HEK293 (cell line): ENCODE measurements at regions not wholly inside any gene's neighbourhood (a gene's known extent, or its start where the extent isn't known, plus 50 kb on each side); places are given as distances from the start of the nearest gene placed in this dataset.

ENCODE experiments used
- CTCF ChIP-seq: fragments of 450-650 bp; formaldehyde crosslinking; IDR thresholded peaks from 2 replicates; pipeline ENCODE4 v1.5.1; 2016; ENCODE audit warnings: missing biosample characterization, missing genetic modification characterization
- HIC1 ChIP-seq: fragments of 450-650 bp; formaldehyde crosslinking; IDR thresholded peaks from 2 replicates; pipeline ENCODE4 v1.5.1; 2016; ENCODE audit warnings: missing biosample characterization, missing genetic modification characterization
- REPIN1 ChIP-seq: fragments of 450-650 bp; formaldehyde crosslinking; IDR thresholded peaks from 2 replicates; pipeline ENCODE4 v1.5.1; 2017; ENCODE audit warnings: missing biosample characterization, missing genetic modification characterization, low read depth
- SALL2 ChIP-seq: fragments of 450-650 bp; formaldehyde crosslinking; IDR thresholded peaks from 2 replicates; pipeline ENCODE4 v1.5.0; 2017; ENCODE audit warnings: missing biosample characterization, mild to moderate bottlenecking, missing genetic modification characterization, borderline replicate concordance
- SP2 ChIP-seq: fragments of 450-650 bp; formaldehyde crosslinking; IDR thresholded peaks from 2 replicates; pipeline ENCODE4 v1.5.1; 2016; ENCODE audit warnings: missing biosample characterization, missing genetic modification characterization
- TCF7L2 ChIP-seq: IDR thresholded peaks from 2 replicates; pipeline ENCODE4 v1.6.1; 2011; ENCODE audit warnings: low read depth, mild to moderate bottlenecking, inconsistent platforms, low read length, moderate library complexity, borderline replicate concordance
- ZFP41 ChIP-seq: fragments of 450-650 bp; formaldehyde crosslinking; IDR thresholded peaks from 2 replicates; pipeline ENCODE4 v1.5.1; 2016; ENCODE audit warnings: missing biosample characterization, missing genetic modification characterization, borderline replicate concordance
- ZNF302 ChIP-seq: fragments of 450-650 bp; formaldehyde crosslinking; IDR thresholded peaks from 2 replicates; pipeline ENCODE4 v1.5.1; 2016; ENCODE audit warnings: missing biosample characterization, missing genetic modification characterization, low read depth
- ZNF324 ChIP-seq: fragments of 450-650 bp; formaldehyde crosslinking; IDR thresholded peaks from 2 replicates; pipeline ENCODE4 v1.5.1; 2016; ENCODE audit warnings: missing biosample characterization, missing genetic modification characterization
- ZNF394 ChIP-seq: fragments of 450-650 bp; formaldehyde crosslinking; IDR thresholded peaks from 2 replicates; pipeline ENCODE4 v1.5.1; 2016; ENCODE audit warnings: missing biosample characterization, missing genetic modification characterization, mild to moderate bottlenecking, moderate library complexity, borderline replicate concordance
- ZNF518A ChIP-seq: fragments of 450-650 bp; formaldehyde crosslinking; conservative IDR thresholded peaks from 2 replicates; pipeline ENCODE4 v1.5.1; 2016; ENCODE audit warnings: low read depth, missing biosample characterization, missing genetic modification characterization
- ZNF549 ChIP-seq: fragments of 450-650 bp; IDR thresholded peaks from 2 replicates; pipeline ENCODE4 v1.5.1; 2018; ENCODE audit warnings: missing biosample characterization, missing genetic modification characterization, mild to moderate bottlenecking, inconsistent platforms, moderate library complexity
- ZNF654 ChIP-seq: fragments of 450-650 bp; formaldehyde crosslinking; IDR thresholded peaks from 2 replicates; pipeline ENCODE4 v1.5.1; 2016; ENCODE audit warnings: low read depth, missing biosample characterization, missing genetic modification characterization

- TF ChIP-seq REPIN1 (tag by site-specific recombination) (no peak), ZNF324 (tag by site-specific recombination) (no peak), ZNF549 (tag by site-specific recombination) (no peak), CTCF (no peak), HIC1 (tag by site-specific recombination) (no peak), ZFP41 (no peak), SALL2 (no peak), ZNF302 (tag by site-specific recombination) (no peak), TCF7L2 (no peak), ZNF394 (no peak), ZNF654 (tag by site-specific recombination) (no peak), SP2 (no peak), ZNF518A (no peak)
Measured at GRCh38 chr4:125070861-125071260, 243.9 kb upstream of the FAT4 start.
